GM12878 (cell line): ENCODE measurements at regions not wholly inside any gene's neighbourhood (a gene's known extent, or its start where the extent isn't known, plus 50 kb on each side); places are given as distances from the start of the nearest gene placed in this dataset.

Source experiments
- ATF3 ChIP-seq: IDR thresholded peaks from 2 replicates; pipeline ENCODE4 v1.6.1; 2011; ENCODE audit warnings: low read depth, mild to moderate bottlenecking, low read length, moderate library complexity, borderline replicate concordance; ENCODE audit errors: extremely low read depth
- CBFB ChIP-seq: IDR thresholded peaks from 2 replicates; pipeline ENCODE4 v1.6.1; 2016; ENCODE audit warnings: antibody characterized with exemption, low read depth
- CEBPZ ChIP-seq: fragments of 150-350 bp; IDR thresholded peaks from 2 replicates; pipeline ENCODE4 v1.6.1; 2016; ENCODE audit warnings: low read depth, low read length
- E2F8 ChIP-seq: fragments of 450-650 bp; IDR thresholded peaks from 2 replicates; pipeline ENCODE4 v1.6.1; 2018; ENCODE audit warnings: mild to moderate bottlenecking, low read depth, moderate library complexity; ENCODE audit not compliant: partially characterized antibody
- PKNOX1 ChIP-seq: fragments of 450-650 bp; IDR thresholded peaks from 2 replicates; pipeline ENCODE4 v1.6.1; 2016; ENCODE audit warnings: mild to moderate bottlenecking
- POU2F2 ChIP-seq: IDR thresholded peaks from 3 replicates; pipeline ENCODE4 v1.6.1; 2011; ENCODE audit warnings: low read depth, mild to moderate bottlenecking, low read length, borderline replicate concordance
- RCOR1 ChIP-seq: conservative IDR thresholded peaks from 2 replicates; pipeline ENCODE4 v1.6.1; 2012; ENCODE audit warnings: low read depth, low read length, improper control_type of control experiment
- YBX1 ChIP-seq: fragments of 450-650 bp; IDR thresholded peaks from 2 replicates; pipeline ENCODE4 v1.6.1; 2016; ENCODE audit warnings: antibody characterized with exemption
- ZBTB33 ChIP-seq: fragments of 450-650 bp; IDR thresholded peaks from 2 replicates; pipeline ENCODE4 v1.6.1; 2017; ENCODE audit warnings: mild to moderate bottlenecking

GRCh38 chr10:64762861-64763260, 1241.7 kb downstream of the REEP3 start (continued):
- TF ChIP-seq YBX1 (no peak), CEBPZ (no peak), POU2F2 (no peak), RCOR1 (no peak), CBFB (no peak), ATF3 (no peak), E2F8 (no peak), ZBTB33 (no peak), PKNOX1 (no peak)
- TF ChIP-seq, all 136 proteins: peak for 0
